ENCODE measurements at regions not wholly inside any gene's neighbourhood (a gene's known extent, or its start where the extent isn't known, plus 50 kb on each side); places are given as distances from the start of the nearest gene placed in this dataset.

GRCh38 chr14:66396164-66396563 is 90.0 kb upstream of the CCDC196 start:
- no peak overlapping the region for H3K14ac ChIP-seq (replicated peaks; ENCODE audit: low read depth, low read length)
- CTCF ChIA-PET, result interaction anchor here (0.9 kb wide), 1 partner anchor 15 kb away, joined by 6 read pairs; no protein-coding TSS in a partner anchor
- no peak overlapping the region for H2BK20ac ChIP-seq (ENCODE audit: low read depth, low read length)
- no peak overlapping the region for H3K4me3 ChIP-seq (ENCODE audit: insufficient read depth, low read depth, low read length)
- POLR2A ChIA-PET (ENCODE audit: unreplicated experiment), result no interaction called here
- no peaks in the 10 kb centered on the region for H4K20me1 ChIP-seq (ENCODE audit: insufficient read depth, low read length)
- no peaks in the 10 kb centered on the region for H3K4me1 ChIP-seq (ENCODE audit: control insufficient read depth, insufficient read depth, low read length)
- H4K8ac ChIP-seq (ENCODE audit: low read depth in 2 of 2, low read length in 2 of 2), result no peak overlapping the region
- H3K79me1 ChIP-seq (ENCODE audit: low read depth in 1 of 2, low read length in 2 of 2), result no peaks in the 10 kb centered on the region
- no peak for DNase-seq
- dilution Hi-C loops (cut with HindIII; ENCODE audit: low sequenced_read_pairs, unreplicated experiment), result no loop called here
- no peak overlapping the region for H2AK5ac ChIP-seq (ENCODE audit: low read depth, low read length)
- no peak overlapping the region for H2AK9ac ChIP-seq (replicated peaks; ENCODE audit: low read depth, low read length, poor library complexity)
- ATAC-seq (ENCODE audit: low read depth), result no peak
- no peak overlapping the region for H4K91ac ChIP-seq (ENCODE audit: insufficient read depth, low read depth, low read length)
- no peak overlapping the region for H2BK5ac ChIP-seq (ENCODE audit: low read depth, low read length, poor library complexity, severe bottlenecking)
- no peak overlapping the region for H3K23ac ChIP-seq (ENCODE audit: low read depth, low read length)
- no peak overlapping the region for H3K9ac ChIP-seq (ENCODE audit: low read depth, low read length)
- TF ChIP-seq MAFK (IDR thresholded peaks at IDR 0.05; ENCODE audit: low read depth, low read length) (peak; percentile 73), RAD21 (IDR thresholded peaks at IDR 0.05; ENCODE audit: low read length) (no peak), ELK1 (IDR thresholded peaks at IDR 0.05; ENCODE audit: borderline replicate concordance, low read depth, low read length) (no peak), CEBPB (IDR thresholded peaks at IDR 0.05; ENCODE audit: low read depth, low read length) (no peak)
- no TSS peak for BruUV-seq (replicated peaks)
- no peaks in the 10 kb centered on the region for H3K9me3 ChIP-seq (ENCODE audit: control insufficient read depth, insufficient read depth, low read length)
- H3K27me3 ChIP-seq (ENCODE audit: control insufficient read depth, insufficient read depth, low read length), result no peaks in the 10 kb centered on the region
- intact Hi-C loops (cut with micrococcal nuclease), result no loop called here
- no peak overlapping the region for H3K27ac ChIP-seq (ENCODE audit: insufficient read depth, low read length)
- H3K4me2 ChIP-seq (ENCODE audit: low read depth, low read length), result no peak overlapping the region
- H3K4ac ChIP-seq (ENCODE audit: low read depth, low read length), result no peak overlapping the region
- H2BK120ac ChIP-seq (ENCODE audit: low read depth, low read length), result no peak overlapping the region
- in situ Hi-C loops (cut with MboI; ENCODE audit: low sequenced_read_pairs), result no loop called here
- no peak overlapping the region for H3K56ac ChIP-seq (ENCODE audit: extremely low read depth, insufficient read depth, low read length)
- no peak overlapping the region for H2BK15ac ChIP-seq (ENCODE audit: low read depth, low read length)
- H4K5ac ChIP-seq (ENCODE audit: low read depth, low read length), result no peak overlapping the region
- H2AFZ ChIP-seq (replicated peaks; ENCODE audit: low read length, poor library complexity), result no peak overlapping the region
- no peaks in the 10 kb centered on the region for H3K36me3 ChIP-seq (ENCODE audit: control insufficient read depth, insufficient read depth, low read length)
- no peaks in the 10 kb centered on the region for H3K9me1 ChIP-seq (ENCODE audit: insufficient read depth, low read length)
- no peak overlapping the region for H3K18ac ChIP-seq (ENCODE audit: low read depth, low read length)
- WGBS, 2 experiments (ENCODE audit: extremely low coverage in 2 of 2, insufficient read length in 1 of 2), result no CpG with 5 or more reads among the region's 4 CpGs
